Epithelial cell of esophagus (primary cell): ENCODE measurements at regions not wholly inside any gene's neighbourhood (a gene's known extent, or its start where the extent isn't known, plus 50 kb on each side); places are given as distances from the start of the nearest gene placed in this dataset.

Experiments used
- DNase-seq: peaks from one replicate; pipeline ENCODE4 v3.0.0; 2010; ENCODE audit warnings: low read depth
- H3K4me3 ChIP-seq: 2 replicates; pipeline ENCODE4 v1.5.1; 2011; ENCODE audit warnings: mild to moderate bottlenecking, low read length, control low read depth
- TF ChIP-seq, protein P1 (sequence below): IDR thresholded peaks from 2 replicates; pipeline ENCODE4 v1.5.1; 2011; ENCODE audit warnings: low read depth, mild to moderate bottlenecking, low read length, control low read depth, inconsistent platforms; ENCODE audit not compliant: insufficient read depth; ENCODE audit errors: missing control alignments

DNA sequence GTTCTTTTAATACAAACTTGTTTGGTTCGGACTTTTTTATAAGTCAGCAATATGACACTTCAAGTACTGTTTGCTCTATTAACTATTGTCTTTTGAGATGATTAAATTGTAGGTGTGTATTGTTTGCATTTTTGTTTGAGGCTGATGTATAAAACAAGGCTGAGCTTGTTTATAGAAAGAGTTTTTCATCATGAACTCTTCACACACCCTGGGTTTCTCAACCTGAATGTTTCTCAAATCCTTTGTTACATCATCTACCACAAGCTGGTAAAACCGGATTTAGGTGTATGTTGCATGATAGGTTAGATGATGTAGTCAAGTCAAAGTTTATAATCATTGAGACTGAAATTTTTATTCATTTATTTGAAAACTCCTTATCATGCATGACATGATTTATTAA, 335.2 kb upstream of the LRATD1 start:
- no peak overlapping the region for H3K4me3 ChIP-seq
- TF ChIP-seq, protein P1, sequence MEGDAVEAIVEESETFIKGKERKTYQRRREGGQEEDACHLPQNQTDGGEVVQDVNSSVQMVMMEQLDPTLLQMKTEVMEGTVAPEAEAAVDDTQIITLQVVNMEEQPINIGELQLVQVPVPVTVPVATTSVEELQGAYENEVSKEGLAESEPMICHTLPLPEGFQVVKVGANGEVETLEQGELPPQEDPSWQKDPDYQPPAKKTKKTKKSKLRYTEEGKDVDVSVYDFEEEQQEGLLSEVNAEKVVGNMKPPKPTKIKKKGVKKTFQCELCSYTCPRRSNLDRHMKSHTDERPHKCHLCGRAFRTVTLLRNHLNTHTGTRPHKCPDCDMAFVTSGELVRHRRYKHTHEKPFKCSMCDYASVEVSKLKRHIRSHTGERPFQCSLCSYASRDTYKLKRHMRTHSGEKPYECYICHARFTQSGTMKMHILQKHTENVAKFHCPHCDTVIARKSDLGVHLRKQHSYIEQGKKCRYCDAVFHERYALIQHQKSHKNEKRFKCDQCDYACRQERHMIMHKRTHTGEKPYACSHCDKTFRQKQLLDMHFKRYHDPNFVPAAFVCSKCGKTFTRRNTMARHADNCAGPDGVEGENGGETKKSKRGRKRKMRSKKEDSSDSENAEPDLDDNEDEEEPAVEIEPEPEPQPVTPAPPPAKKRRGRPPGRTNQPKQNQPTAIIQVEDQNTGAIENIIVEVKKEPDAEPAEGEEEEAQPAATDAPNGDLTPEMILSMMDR: no peak
- peak; percentile 98 for DNase-seq

DNA sequence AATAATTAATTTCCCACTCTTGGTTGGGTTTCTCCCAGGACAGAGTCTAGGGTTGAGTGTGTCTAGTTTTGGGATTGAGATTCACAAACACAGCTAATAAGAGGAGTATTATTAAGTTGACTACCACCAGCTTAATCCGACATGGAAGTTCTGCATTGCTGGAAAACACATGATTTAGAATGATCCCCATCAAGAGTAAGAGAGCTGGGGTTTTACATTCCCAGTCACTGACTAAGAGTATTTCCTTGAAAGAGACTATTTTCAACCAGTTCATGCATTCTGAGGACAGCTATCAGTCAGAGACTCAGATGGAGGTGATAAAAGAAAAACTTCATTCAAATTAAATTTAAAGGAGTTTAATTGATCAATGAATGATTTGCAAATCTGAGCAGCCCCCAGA, 334.6 kb upstream of the LRATD1 start:
- TF ChIP-seq, protein P1: no peak
- DNase-seq: peak; percentile 26

DNA sequence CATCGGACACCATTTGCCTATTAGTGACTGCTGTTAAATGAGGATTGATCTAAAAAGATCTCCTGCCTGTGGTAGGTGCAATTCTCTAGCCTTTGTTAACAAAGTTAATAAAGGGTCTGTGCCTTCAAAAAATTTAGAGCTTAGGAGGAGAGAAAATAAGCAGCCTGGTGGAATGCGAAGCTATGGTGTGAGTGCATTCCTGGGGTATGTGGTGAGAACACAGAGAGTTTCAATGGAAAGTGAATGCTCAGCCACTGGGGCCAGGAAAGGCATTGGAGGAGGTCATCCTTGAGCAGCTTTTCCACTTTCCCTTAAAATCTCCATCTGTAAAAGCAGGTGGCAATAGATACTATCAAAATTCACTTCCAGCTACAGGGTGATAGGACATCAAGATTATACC, 331.2 kb upstream of the LRATD1 start:
- TF ChIP-seq, protein P1: no peak
- DNase-seq: no peak
- no peak overlapping the region for H3K4me3 ChIP-seq

More for the DNA sequence above, 334.6 kb upstream of the LRATD1 start:
- no peak overlapping the region for H3K4me3 ChIP-seq

DNA sequence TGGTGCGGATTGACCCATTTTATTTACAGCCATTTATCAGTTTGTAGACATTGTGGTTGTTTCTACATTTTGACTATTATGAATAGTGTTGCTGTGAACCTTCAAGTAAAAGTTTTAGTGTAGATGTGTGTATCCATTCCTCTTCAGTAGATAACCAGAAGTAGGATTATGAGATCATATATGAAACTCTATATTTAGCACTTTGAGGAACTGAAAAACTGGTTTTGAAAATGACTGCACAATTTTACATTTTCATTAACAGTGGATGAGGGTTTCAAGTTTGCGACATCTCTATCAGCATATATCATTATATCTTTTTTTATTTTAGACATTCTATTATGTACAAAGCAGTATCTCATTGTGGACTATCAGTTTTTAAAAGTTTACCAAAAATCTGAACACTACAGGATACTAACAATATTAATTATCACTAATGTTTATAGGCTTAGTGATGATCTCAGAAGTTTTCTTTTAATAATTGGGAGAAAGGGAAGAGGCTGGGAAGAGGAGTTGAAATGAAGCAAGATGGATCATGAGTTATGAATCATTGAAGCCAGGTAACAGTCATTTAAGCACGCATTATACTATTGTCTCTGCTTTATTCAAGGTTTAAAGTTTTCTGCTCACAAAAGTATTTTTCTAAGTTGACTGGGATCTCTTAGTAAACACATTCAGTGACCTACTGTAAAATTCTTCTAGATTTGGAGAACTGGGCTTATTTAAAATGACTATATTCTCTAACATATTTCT, 329.0 kb upstream of the LRATD1 start:
- peak; percentile 62 for DNase-seq
- H3K4me3 ChIP-seq: no peak overlapping the region
- TF ChIP-seq, protein P1: no peak

DNA sequence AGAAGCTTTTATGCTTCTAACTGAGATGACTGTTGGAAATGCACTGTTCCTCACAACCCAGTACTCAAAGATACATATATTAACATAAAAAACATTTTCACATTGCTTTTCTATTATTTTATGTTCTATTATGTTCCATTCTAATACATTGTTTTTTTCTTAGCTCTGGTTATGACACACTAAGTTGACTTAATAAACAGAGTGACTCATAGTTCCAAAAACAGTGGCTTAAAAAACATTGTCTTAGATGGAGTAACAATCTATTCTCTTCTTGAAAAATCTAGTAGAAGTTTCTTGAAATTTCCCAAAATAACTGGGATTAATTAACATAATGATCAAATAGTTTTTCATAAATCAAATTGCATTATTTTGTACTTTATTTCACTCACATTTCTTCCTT, 328.2 kb upstream of the LRATD1 start:
- no peak overlapping the region for H3K4me3 ChIP-seq
- peak; percentile 61 for DNase-seq
- TF ChIP-seq, protein P1: no peak

DNA sequence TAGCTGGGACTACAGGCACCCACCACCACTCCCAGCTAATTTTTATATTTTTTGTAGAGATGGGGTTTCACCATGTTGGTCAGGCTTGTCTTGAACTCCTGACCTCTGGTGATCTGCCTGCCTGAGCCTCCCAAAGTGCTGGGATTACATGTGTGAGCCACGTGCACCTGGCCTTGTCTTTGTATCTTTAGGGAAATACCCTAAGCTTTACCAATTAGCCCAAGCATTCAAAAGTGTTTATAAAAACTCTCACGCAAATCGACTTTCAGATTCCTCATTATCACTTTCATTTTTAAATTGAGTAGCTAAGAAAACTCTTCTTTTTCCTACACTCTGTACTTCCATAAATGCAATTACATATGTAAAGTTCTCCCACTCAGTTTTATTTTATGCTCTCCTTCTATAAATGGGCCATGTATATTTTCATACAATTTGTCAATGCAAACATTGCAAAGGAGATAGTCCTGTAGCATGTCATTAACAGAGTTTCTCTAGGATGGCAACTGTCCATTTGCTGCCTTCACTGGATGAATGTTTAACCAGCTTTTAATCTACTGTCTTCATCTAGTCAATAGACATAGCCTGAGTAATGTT, 326.2 kb upstream of the LRATD1 start:
- TF ChIP-seq, protein P1: no peak
- no peak for DNase-seq
- no peak overlapping the region for H3K4me3 ChIP-seq
